K562 (cell line): ENCODE measurements at regions not wholly inside any gene's neighbourhood (a gene's known extent, or its start where the extent isn't known, plus 50 kb on each side); places are given as distances from the start of the nearest gene placed in this dataset.

Experiments used
- ATAC-seq: fragments of 200-7000 bp; cut with Tn5 transposase; 3 replicates; pipeline ENCODE4 v1.9.1; 2020; ENCODE audit warnings: moderate library complexity
- BruUV-seq: library from RNA; stranded (reverse); fragments of 400-500 nt; replicated peaks from 2 replicates; lab custom pipeline; 2021; lab: Mats Ljungman, UMichigan
- CTCF ChIA-PET: fragments of 300-600 bp; formaldehyde crosslinking; extraction: SDS; loops from one replicate; lab custom pipeline; 2021; ENCODE audit warnings: low intra/inter-chr PET ratio; lab: Yijun Ruan, JAX
- POLR2A ChIA-PET: fragments of 300-600, 350-650 bp; sonication (Branson Sonifier 250); formaldehyde crosslinking; extraction: SDS; loops from one replicate; lab custom pipeline; 2021; ENCODE audit warnings: antibody characterized with exemption, inconsistent platforms; lab: Yijun Ruan, JAX
- DNase-seq, 4 experiments: peaks; one replicate each; pipeline versions ENCODE4 v3.0.0 to v3.0.0-alpha.2; 2011 to 2018; ENCODE audit warnings: low spot score in 3 of 4, mixed read lengths in 3 of 4; ENCODE audit errors: extremely low read depth in 1 of 4
- FAIRE-seq: peaks from 2 replicates; lab custom pipeline; 2011; peaks lifted over from hg19 to GRCh38; lab: Jason Lieb, UNC
- H2AFZ ChIP-seq: 2 replicates; pipeline ENCODE4 v1.6.0; 2011; ENCODE audit warnings: low read depth, low read length, control low read depth, inconsistent platforms
- H3K27ac ChIP-seq: fragments of 200-600 bp; 3 replicates; pipeline ENCODE4 v1.8.0; 2011; ENCODE audit warnings: low read depth, mild to moderate bottlenecking, control low read depth, inconsistent platforms, low read length, moderate library complexity, mixed read lengths; ENCODE audit errors: extremely low read depth
- H3K27me3 ChIP-seq, 2 experiments: fragments of 300-600 bp in 1 of 2; 2 replicates in 1 of 2; 3 replicates in 1 of 2; pipeline versions ENCODE4 v1.6.0 to v1.8.0; 2011; ENCODE audit warnings: inconsistent platforms in 2 of 2, low read length in 2 of 2, mild to moderate bottlenecking in 1 of 2, mixed read lengths in 1 of 2, moderate library complexity in 1 of 2; ENCODE audit not compliant: control insufficient read depth in 2 of 2, insufficient read depth in 2 of 2
- H3K36me3 ChIP-seq: fragments of 300-600 bp; 3 replicates; pipeline ENCODE4 v1.8.0; 2011; ENCODE audit warnings: mild to moderate bottlenecking, low read length, inconsistent platforms; ENCODE audit not compliant: control insufficient read depth, insufficient read depth
- H3K4me1 ChIP-seq, 2 experiments: fragments of 200-600 bp in 1 of 2; replicated peaks in 1 of 2; 2 replicates in 1 of 2; 3 replicates in 1 of 2; pipeline versions ENCODE4 v1.5.1 to v1.8.0; 2011; ENCODE audit warnings: inconsistent platforms in 2 of 2, low read length in 2 of 2, mild to moderate bottlenecking in 1 of 2, mixed read lengths in 1 of 2, moderate library complexity in 1 of 2; ENCODE audit not compliant: control insufficient read depth in 2 of 2, insufficient read depth in 2 of 2
- H3K4me2 ChIP-seq: 2 replicates; pipeline ENCODE4 v1.6.1; 2011; ENCODE audit warnings: low read length, control low read depth, inconsistent platforms, mixed read lengths; ENCODE audit not compliant: insufficient read depth
- H3K4me3 ChIP-seq: fragments of 200-600 bp; sonication (generic), shearing (Covaris generic); 2 replicates; pipeline ENCODE4 v1.5.1; 2016; ENCODE audit warnings: control low read depth, inconsistent platforms
- H3K79me2 ChIP-seq: fragments of 200-600 bp; 3 replicates; pipeline ENCODE4 v1.8.0; 2011; ENCODE audit warnings: low read length, inconsistent platforms; ENCODE audit not compliant: control insufficient read depth, insufficient read depth
- H3K9ac ChIP-seq, 2 experiments: 2 replicates each; pipeline versions ENCODE4 v1.6.0 to v1.6.1; 2011; ENCODE audit warnings: low read depth in 2 of 2, low read length in 2 of 2, control low read depth in 1 of 2, inconsistent platforms in 1 of 2, mild to moderate bottlenecking in 1 of 2, mixed read lengths in 1 of 2; ENCODE audit not compliant: insufficient read depth in 1 of 2
- H3K9me1 ChIP-seq: one replicate; pipeline ENCODE4 v1.6.0; 2011; ENCODE audit warnings: inconsistent platforms, mild to moderate bottlenecking, low read length, moderate library complexity; ENCODE audit not compliant: control insufficient read depth, insufficient read depth
- H3K9me3 ChIP-seq: replicated peaks from 2 replicates; pipeline ENCODE4 v1.5.1; 2011; ENCODE audit warnings: low read depth, low read length, inconsistent platforms; ENCODE audit not compliant: control insufficient read depth, insufficient read depth
- H4K20me1 ChIP-seq: replicated peaks from 2 replicates; pipeline ENCODE4 v1.6.1; 2011; ENCODE audit warnings: low read length, inconsistent platforms, mixed read lengths; ENCODE audit not compliant: control insufficient read depth, insufficient read depth
- ATF7 ChIP-seq: fragments of 450-650 bp; IDR thresholded peaks from 2 replicates; pipeline ENCODE4 v1.7.1; 2014; ENCODE audit warnings: mild to moderate bottlenecking, moderate library complexity
- E2F3 ChIP-seq: fragments of 250-450 bp; sonication (Bioruptor Pico); IDR thresholded peaks from 2 replicates; pipeline ENCODE4 v1.4.0; 2020; ENCODE audit warnings: mild to moderate bottlenecking
- ELF2 ChIP-seq: fragments of 250-450 bp; sonication (Bioruptor Pico); IDR thresholded peaks from 2 replicates; pipeline ENCODE4 v1.5.0; 2021; ENCODE audit warnings: mild to moderate bottlenecking
- NFATC3 ChIP-seq: fragments of 450-650 bp; IDR thresholded peaks from 2 replicates; pipeline ENCODE4 v1.6.1; 2017; ENCODE audit warnings: mild to moderate bottlenecking
- SIRT6 ChIP-seq: IDR thresholded peaks from one replicate; pipeline ENCODE4 v1.6.1; 2012; ENCODE audit warnings: low read depth, mild to moderate bottlenecking, control low read depth, inconsistent platforms, low read length, moderate library complexity
- TAF15 ChIP-seq: fragments of 200-400 bp; formaldehyde crosslinking; IDR thresholded peaks from 2 replicates; pipeline ENCODE4 v1.6.1; 2017; ENCODE audit warnings: mild to moderate bottlenecking, low read depth, low read length, moderate library complexity
- TEAD1 ChIP-seq, 2 experiments: fragments of 450-650 bp in 1 of 2; sonication (generic) in 1 of 2; formaldehyde crosslinking; IDR thresholded peaks; 2 replicates each; pipeline versions ENCODE4 v1.4.0 to v1.8.0; 2020 to 2022; ENCODE audit warnings: mild to moderate bottlenecking in 2 of 2, missing genetic modification reagents in 1 of 2
- ZFP1 ChIP-seq: fragments of 450-650 bp; formaldehyde crosslinking; IDR thresholded peaks from 2 replicates; pipeline ENCODE4 v1.4.0; 2020; ENCODE audit warnings: mild to moderate bottlenecking, mixed read lengths
- ZFP36 ChIP-seq: fragments of 150-350 bp; IDR thresholded peaks from 2 replicates; pipeline ENCODE4 v1.6.1; 2018; ENCODE audit warnings: low read length, low read depth; ENCODE audit not compliant: partially characterized antibody
- ZNF507 ChIP-seq: conservative IDR thresholded peaks from 2 replicates; pipeline ENCODE4 v1.6.1; 2017; ENCODE audit warnings: missing genetic modification characterization, missing compliant biosample characterization
- WGBS: fragments of 100-300 bp; shearing (Covaris generic); methylation state at CpG from one replicate; pipeline ENCODE4 v1.1.6; 2016; ENCODE audit warnings: low coverage, mixed read lengths; ENCODE audit not compliant: insufficient coverage; ENCODE audit errors: missing lambda C conversion rate; 5-methylcytosine and 5-hydroxymethylcytosine counted together
- in situ Hi-C: fragments of 300-500 bp; cut with MboI; formaldehyde crosslinking; loops from 4 replicates; pipeline ENCODE4 v1.15.0; 2018; ENCODE audit warnings: inconsistent platforms, mixed read lengths
- intact Hi-C: fragments of 100-400 bp; cut with micrococcal nuclease; formaldehyde crosslinking; loops from 2 replicates; pipeline ENCODE4 v1.14.2; 2022
- TF ChIP-seq, protein P1 (sequence below): fragments of 200-400 bp; formaldehyde crosslinking; IDR thresholded peaks from 2 replicates; pipeline ENCODE4 v1.6.1; 2017; ENCODE audit warnings: mild to moderate bottlenecking, low read depth, low read length, moderate library complexity

- Histone ChIP-seq H3K27me3 (no peaks in the 10 kb centered on the region), H3K9ac (no peak overlapping the region), H3K9me1 (no peaks in the 10 kb centered on the region), H2AFZ (no peak overlapping the region), H3K4me2 (no peak overlapping the region), H3K4me3 (no peak overlapping the region), H3K27ac (no peak overlapping the region), H3K9me3 (no peaks in the 10 kb centered on the region), H3K79me2 (no peaks in the 10 kb centered on the region), H3K36me3 (no peaks in the 10 kb centered on the region), H3K4me1 (no peaks in the 10 kb centered on the region), H4K20me1 (no peaks in the 10 kb centered on the region)
- intact Hi-C loops: no loop called here
- FAIRE-seq: no peak
- no peak for ATAC-seq
- WGBS: under 1% methylated on average over 7 of the region's 7 CpGs
- no TSS peak for BruUV-seq
- ChIA-PET POLR2A (no interaction called here), CTCF (no interaction called here)
- TF ChIP-seq ZFP36 (no peak), TEAD1 (CRISPR knock-in tag; IDR thresholded peaks at IDR 0.05) (no peak), SIRT6 (no peak), ELF2 (CRISPR knock-in tag) (no peak), TAF15 (no peak), ATF7 (no peak)
- in situ Hi-C loops: no loop called here
- DNase-seq: no peak
These were observed 300.7 kb upstream of the BOD1L1 start for GRCh38 chr4:13928214-13928613.

GRCh38 chr4:13930155-13930554 lies 302.6 kb upstream of the BOD1L1 start:
- ATAC-seq (no peak), DNase-seq (no peak), FAIRE-seq (no peak)
- in situ Hi-C loops (no loop called here), intact Hi-C loops (no loop called here)
- CTCF ChIA-PET: no interaction called here
- no peaks in the 10 kb centered on the region for H4K20me1 ChIP-seq
- H3K4me3 ChIP-seq: no peak overlapping the region
- POLR2A ChIA-PET: no interaction called here
- H3K4me2 ChIP-seq: no peak overlapping the region
- H3K4me1 ChIP-seq: no peaks in the 10 kb centered on the region
- no peak overlapping the region for H2AFZ ChIP-seq
- TF ChIP-seq ZFP1 (CRISPR knock-in tag): no peak
- no peak for TF ChIP-seq E2F3 (CRISPR knock-in tag)
- no peak for TF ChIP-seq NFATC3
- TF ChIP-seq, protein P1, sequence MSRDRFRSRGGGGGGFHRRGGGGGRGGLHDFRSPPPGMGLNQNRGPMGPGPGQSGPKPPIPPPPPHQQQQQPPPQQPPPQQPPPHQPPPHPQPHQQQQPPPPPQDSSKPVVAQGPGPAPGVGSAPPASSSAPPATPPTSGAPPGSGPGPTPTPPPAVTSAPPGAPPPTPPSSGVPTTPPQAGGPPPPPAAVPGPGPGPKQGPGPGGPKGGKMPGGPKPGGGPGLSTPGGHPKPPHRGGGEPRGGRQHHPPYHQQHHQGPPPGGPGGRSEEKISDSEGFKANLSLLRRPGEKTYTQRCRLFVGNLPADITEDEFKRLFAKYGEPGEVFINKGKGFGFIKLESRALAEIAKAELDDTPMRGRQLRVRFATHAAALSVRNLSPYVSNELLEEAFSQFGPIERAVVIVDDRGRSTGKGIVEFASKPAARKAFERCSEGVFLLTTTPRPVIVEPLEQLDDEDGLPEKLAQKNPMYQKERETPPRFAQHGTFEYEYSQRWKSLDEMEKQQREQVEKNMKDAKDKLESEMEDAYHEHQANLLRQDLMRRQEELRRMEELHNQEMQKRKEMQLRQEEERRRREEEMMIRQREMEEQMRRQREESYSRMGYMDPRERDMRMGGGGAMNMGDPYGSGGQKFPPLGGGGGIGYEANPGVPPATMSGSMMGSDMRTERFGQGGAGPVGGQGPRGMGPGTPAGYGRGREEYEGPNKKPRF: no peak
- TF ChIP-seq ZNF507 (tag): no peak
- no peaks in the 10 kb centered on the region for H3K36me3 ChIP-seq
- H3K27ac ChIP-seq: no peak overlapping the region
- H3K27me3 ChIP-seq: no peaks in the 10 kb centered on the region
- 2% methylated on average over 4 of the region's 4 CpGs for WGBS
- H3K9me3 ChIP-seq: no peaks in the 10 kb centered on the region
- H3K9me1 ChIP-seq: no peaks in the 10 kb centered on the region
- H3K9ac ChIP-seq: no peak overlapping the region
- BruUV-seq: no TSS peak
- H3K79me2 ChIP-seq: no peaks in the 10 kb centered on the region
